Endometrium (tissue), 2 donors: ENCODE measurements at regions not wholly inside any gene's neighbourhood (a gene's known extent, or its start where the extent isn't known, plus 50 kb on each side); places are given as distances from the start of the nearest gene placed in this dataset.
A peak's percentile ranks its signal among the peaks of the same experiment; 100 is the strongest.
"Not testable (repeated sequence)": the region's sequence is repeated elsewhere in the genome, so short reads cannot be mapped to it uniquely, and the experiment has no call there.

Source experiments
- FAIRE-seq: peaks from 2 replicates; lab custom pipeline; 2012; peaks lifted over from hg19 to GRCh38; lab: Jason Lieb, UNC
- donor health status: control.
- donor health status: control.

DNA sequence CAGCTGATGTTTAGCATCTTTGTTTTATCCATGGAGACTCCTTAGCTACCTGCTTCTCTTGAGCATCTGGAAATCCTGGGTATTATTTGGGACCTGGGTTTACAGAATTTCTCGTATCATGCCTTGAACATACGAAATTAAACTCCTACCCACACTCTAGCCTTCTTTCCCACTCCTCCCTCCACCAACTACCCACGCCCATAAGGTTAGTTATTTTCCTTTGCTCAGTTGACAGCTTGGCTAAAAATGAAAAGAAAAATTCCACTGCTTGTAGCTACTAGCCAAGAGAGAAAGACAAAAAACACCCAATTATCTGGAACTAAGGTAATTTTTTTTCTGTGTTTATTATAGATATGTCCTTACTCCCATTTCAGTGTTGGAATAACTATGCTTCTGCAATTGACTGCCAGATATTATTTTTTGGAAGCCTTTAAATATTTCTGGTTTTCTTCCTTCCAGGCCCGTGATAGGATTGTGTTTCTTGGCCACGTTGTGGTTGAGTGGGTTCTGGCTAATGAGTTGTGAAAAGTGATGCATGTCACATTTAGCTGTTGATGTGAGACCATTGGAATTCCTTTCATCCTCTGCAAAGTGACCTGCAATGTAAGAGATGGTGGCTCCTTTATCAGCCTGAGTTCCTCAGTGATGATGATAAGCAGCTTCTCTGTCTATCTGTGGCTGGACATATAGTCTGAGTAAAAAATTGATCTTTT, 308.1 kb downstream of the LRRC70 start:
- FAIRE-seq, result no peak

DNA sequence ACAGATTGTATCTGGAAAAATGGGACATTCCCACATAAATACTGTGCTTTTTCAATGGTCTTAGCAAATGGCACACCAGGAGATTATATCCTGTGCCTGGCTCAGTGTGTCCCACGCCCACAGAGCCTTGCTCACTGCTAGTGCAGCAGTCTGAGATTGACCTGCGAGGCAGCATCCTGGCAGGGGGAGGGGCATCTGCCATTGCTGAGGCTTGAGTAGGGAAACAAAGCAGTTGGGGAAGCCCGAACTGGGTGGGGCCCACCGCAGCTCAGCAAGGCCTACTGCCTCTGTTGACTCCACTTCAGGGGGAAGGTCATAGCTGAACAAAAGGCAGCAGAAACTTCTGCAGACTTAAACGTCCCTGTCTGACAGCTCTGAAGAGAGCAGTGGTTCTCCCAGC, 258.7 kb downstream of the LRRC70 start:
- not testable (repeated sequence) for FAIRE-seq

- no peak for FAIRE-seq
Observed at GRCh38 chr5:62829604-62829986, 251.0 kb downstream of the LRRC70 start.

GRCh38 chr5:62828742-62829603, 250.4 kb downstream of the LRRC70 start:
- no peak for FAIRE-seq

DNA sequence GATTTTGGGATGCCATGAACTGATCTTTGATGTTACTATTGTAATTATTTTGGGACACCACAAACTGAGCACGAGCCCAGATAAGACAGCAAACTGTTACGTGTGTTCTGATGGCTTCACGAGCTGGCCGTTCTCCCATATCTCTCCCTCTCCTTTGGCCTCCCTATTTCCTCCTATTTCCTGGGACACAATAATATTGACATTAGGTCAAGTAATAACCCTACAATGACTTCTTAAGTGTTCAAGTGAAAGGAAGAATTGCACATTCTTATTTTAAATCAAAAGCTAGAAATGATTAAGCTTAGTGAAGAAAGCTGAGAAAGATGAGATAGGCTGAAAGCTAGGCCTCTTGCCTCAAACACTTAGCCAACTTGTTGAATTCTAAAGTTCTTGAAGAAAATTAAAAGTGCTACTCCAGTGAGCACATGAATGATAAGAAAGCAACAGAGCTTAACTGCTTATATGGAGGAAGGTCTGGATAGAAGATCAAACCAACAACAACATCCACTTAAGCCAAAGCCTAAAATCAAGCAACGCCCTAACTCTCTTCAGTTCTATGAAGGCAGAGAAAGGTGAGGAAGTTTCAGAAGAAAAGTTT, 247.1 kb downstream of the LRRC70 start:
- no peak for FAIRE-seq

GRCh38 chr5:62824936-62825335, 246.3 kb downstream of the LRRC70 start:
- FAIRE-seq, result no peak

DNA sequence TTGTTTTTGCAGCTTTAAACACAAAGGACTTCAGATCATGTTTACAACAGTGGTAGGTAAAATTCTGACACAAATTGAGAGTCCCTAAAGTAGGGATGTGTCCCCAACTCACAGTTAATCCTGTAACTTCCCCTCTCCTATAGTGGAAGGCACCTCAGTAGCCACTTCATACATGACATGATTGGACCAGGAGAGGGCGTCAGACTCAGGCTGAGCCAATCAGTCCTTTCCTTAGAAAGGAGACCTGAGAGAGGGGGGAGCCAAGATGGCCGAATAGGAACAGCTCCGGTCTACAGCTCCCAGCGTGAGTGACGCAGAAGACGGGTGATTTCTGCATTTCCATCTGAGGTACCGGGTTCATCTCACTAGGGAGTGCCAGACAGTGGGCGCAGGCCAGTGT, 238.4 kb downstream of the LRRC70 start:
- FAIRE-seq, result not testable (repeated sequence)

GRCh38 chr5:62814991-62815390, 236.4 kb downstream of the LRRC70 start:
- FAIRE-seq, result no peak

GRCh38 chr5:62812621-62813255, 234.1 kb downstream of the LRRC70 start:
- FAIRE-seq, result peak; percentile 72

DNA sequence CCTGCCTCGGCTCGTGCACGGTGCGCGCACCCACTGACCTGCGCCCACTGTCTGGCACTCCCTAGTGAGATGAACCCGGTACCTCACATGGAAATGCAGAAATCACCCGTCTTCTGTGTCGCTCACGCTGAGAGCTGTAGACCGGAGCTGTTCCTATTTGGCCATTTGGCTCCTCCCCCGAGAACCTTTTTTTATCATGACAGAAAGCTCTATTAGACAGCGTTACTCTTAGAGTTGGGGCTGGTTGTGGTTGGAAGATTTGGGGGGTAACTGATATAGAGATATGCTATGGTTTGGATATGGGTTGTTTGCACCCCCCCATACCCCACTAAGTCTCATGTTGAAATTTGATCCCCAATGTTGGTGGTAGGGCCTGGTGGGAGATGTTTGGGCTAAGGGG, 226.2 kb downstream of the LRRC70 start:
- FAIRE-seq, result not testable (repeated sequence)

DNA sequence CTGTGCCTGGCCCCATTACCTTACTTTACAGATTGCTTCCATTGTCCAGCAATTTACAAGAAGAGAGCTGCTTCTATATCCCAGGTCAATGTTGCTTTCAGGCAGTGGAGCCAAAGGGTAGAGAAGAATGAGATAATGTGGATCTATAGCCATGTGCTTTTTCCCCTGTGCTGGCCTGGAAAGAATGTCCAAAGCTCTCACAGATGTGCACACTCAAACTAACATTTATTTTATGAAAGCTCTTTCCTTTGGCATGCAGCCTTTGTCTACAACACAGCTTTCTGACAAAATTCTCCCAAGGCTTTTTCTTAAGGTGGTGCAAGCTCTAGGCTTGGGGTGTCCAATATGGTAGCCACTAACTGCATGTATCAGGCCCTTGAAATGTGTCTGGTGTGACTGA, 217.3 kb downstream of the LRRC70 start:
- no peak for FAIRE-seq

GRCh38 chr5:62794456-62794855, 215.8 kb downstream of the LRRC70 start:
- FAIRE-seq, result no peak

GRCh38 chr5:62791059-62791458, 212.4 kb downstream of the LRRC70 start:
- FAIRE-seq, result no peak

- FAIRE-seq, result no peak
Observed at GRCh38 chr5:62790348-62790747, 211.7 kb downstream of the LRRC70 start.

- no peak for FAIRE-seq
Observed at GRCh38 chr5:62786099-62786498, 207.5 kb downstream of the LRRC70 start.

DNA sequence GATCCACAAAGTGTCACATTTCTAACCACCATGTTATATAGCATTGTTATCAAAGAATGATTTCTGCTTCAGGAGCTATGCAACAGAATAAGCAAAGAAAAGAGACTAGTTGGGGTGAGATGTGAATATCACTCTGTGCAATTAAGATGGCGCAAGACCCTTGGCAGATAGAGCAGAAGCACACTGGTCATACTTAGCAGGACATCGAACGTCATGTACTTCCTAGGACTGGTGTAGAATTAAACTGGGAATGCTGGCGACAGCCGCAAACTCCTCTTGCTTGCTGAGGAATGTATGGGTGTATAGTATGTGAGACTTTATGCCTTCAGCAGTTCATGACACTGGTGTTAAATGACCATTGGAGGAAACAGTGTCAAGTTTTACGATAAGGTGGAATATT, 207.0 kb downstream of the LRRC70 start:
- FAIRE-seq, result no peak

- no peak for FAIRE-seq
Observed at GRCh38 chr5:62783374-62784057, 204.9 kb downstream of the LRRC70 start.

GRCh38 chr5:62780888-62781287, 202.3 kb downstream of the LRRC70 start:
- no peak for FAIRE-seq

GRCh38 chr5:62780230-62780629, 201.6 kb downstream of the LRRC70 start:
- no peak for FAIRE-seq

GRCh38 chr5:62779010-62779422, 200.4 kb downstream of the LRRC70 start:
- peak; percentile 82 for FAIRE-seq

DNA sequence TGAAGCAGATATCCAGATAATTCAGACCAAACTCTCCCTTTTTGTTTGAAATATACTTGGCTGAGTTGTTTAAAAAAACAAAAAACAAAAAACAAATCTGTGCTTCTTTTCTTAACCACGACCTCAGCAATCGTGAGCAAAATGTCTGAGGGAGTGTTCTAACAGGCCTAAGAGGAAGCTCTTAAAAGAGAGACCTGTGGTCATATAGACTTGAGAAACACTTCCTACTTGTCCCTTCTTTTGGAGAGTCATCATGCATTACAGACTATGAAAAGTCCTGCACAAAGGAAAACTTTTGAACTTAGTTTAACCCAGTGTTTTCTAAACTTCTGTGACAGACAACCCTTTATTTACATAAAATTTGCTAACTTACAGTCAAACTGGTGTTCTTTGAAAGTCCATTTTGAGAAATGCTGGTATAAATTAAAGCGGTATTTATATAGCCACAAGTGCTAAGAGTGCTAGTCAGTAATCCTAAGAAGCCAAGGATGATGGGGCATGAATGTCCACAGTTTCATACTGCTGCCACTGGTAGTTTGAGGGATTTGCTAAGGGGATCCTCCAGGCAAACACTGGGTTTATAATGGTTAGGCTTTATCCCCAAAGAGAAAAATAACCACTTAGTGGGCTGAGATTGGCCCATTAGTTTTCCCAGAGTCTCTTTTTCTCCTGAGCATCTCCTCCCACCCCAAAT, 199.8 kb downstream of the LRRC70 start:
- peak; percentile 78 for FAIRE-seq
